Astrocyte (in vitro differentiated cells and primary cell): ENCODE measurements at regions not wholly inside any gene's neighbourhood (a gene's known extent, or its start where the extent isn't known, plus 50 kb on each side); places are given as distances from the start of the nearest gene placed in this dataset.

Experiments used
- DNase-seq: peaks from one replicate; pipeline ENCODE4 v3.0.0-alpha.2; 2010; ENCODE audit warnings: low read depth
- FAIRE-seq: peaks from 2 replicates; lab custom pipeline; 2011; peaks lifted over from hg19 to GRCh38; lab: Jason Lieb, UNC
- H2AFZ ChIP-seq: 2 replicates; pipeline ENCODE4 v1.6.0; 2012; ENCODE audit warnings: low read depth, low read length, inconsistent platforms
- H3K27ac ChIP-seq: 2 replicates; pipeline ENCODE4 v1.5.1; 2011; ENCODE audit warnings: low read depth, low read length, inconsistent platforms
- H3K27me3 ChIP-seq: 2 replicates; pipeline ENCODE4 v1.6.0; 2011; ENCODE audit warnings: low read length, inconsistent platforms; ENCODE audit not compliant: insufficient read depth
- H3K36me3 ChIP-seq: 2 replicates; pipeline ENCODE4 v1.5.1; 2011; ENCODE audit warnings: low read length, inconsistent platforms; ENCODE audit not compliant: insufficient read depth
- H3K4me1 ChIP-seq: 2 replicates; pipeline ENCODE4 v1.5.1; 2011; ENCODE audit warnings: low read length, inconsistent platforms; ENCODE audit not compliant: insufficient read depth
- H3K4me2 ChIP-seq: 2 replicates; pipeline ENCODE4 v1.6.0; 2012; ENCODE audit warnings: low read length, inconsistent platforms
- H3K4me3 ChIP-seq: 2 replicates; pipeline ENCODE4 v1.5.1; 2011; ENCODE audit warnings: low read depth, mild to moderate bottlenecking, low read length, inconsistent platforms; ENCODE audit not compliant: insufficient read depth
- H3K79me2 ChIP-seq: 2 replicates; pipeline ENCODE4 v1.6.0; 2012; ENCODE audit warnings: mild to moderate bottlenecking, low read length, inconsistent platforms; ENCODE audit not compliant: insufficient read depth
- H3K9ac ChIP-seq: 2 replicates; pipeline ENCODE4 v1.6.0; 2012; ENCODE audit warnings: mild to moderate bottlenecking, low read length, inconsistent platforms
- H3K9me3 ChIP-seq: 2 replicates; pipeline ENCODE4 v1.5.1; 2012; ENCODE audit warnings: low read depth, mild to moderate bottlenecking, low read length, inconsistent platforms; ENCODE audit not compliant: insufficient read depth
- H4K20me1 ChIP-seq: 2 replicates; pipeline ENCODE4 v1.6.0; 2012; ENCODE audit warnings: low read length, inconsistent platforms; ENCODE audit not compliant: insufficient read depth
- H3K27ac Mint-ChIP-seq: one replicate; pipeline ENCODE4 v1.8.0; 2021; ENCODE audit warnings: mild to moderate bottlenecking, mixed read lengths; ENCODE audit not compliant: unreplicated experiment
- H3K27me3 Mint-ChIP-seq: one replicate; pipeline ENCODE4 v1.8.0; 2021; ENCODE audit warnings: low read depth, mixed read lengths; ENCODE audit not compliant: unreplicated experiment
- H3K36me3 Mint-ChIP-seq: one replicate; pipeline ENCODE4 v1.8.0; 2021; ENCODE audit warnings: low read depth, mixed read lengths; ENCODE audit not compliant: unreplicated experiment
- H3K4me1 Mint-ChIP-seq: one replicate; pipeline ENCODE4 v1.8.0; 2021; ENCODE audit warnings: low read depth, mixed read lengths; ENCODE audit not compliant: unreplicated experiment
- H3K4me3 Mint-ChIP-seq: one replicate; pipeline ENCODE4 v1.8.0; 2021; ENCODE audit warnings: mild to moderate bottlenecking, moderate library complexity, mixed read lengths; ENCODE audit not compliant: unreplicated experiment
- H3K9me3 Mint-ChIP-seq: one replicate; pipeline ENCODE4 v1.8.0; 2021; ENCODE audit warnings: mild to moderate bottlenecking, mixed read lengths; ENCODE audit not compliant: unreplicated experiment
- EZH2 ChIP-seq: IDR thresholded peaks from 2 replicates; pipeline ENCODE4 v1.6.1; 2012; ENCODE audit warnings: mild to moderate bottlenecking, low read length, inconsistent platforms; ENCODE audit not compliant: insufficient read depth
- TF ChIP-seq, protein P1 (sequence below): IDR thresholded peaks from 2 replicates; pipeline ENCODE4 v1.5.1; 2011; ENCODE audit warnings: low read depth, mild to moderate bottlenecking, inconsistent platforms, low read length, moderate library complexity; ENCODE audit not compliant: insufficient read depth

- FAIRE-seq = no peak
- Histone ChIP-seq H2AFZ (no peak overlapping the region), H3K4me1 (no peaks in the 10 kb centered on the region), H3K36me3 (no peaks in the 10 kb centered on the region), H4K20me1 (no peaks in the 10 kb centered on the region), H3K9me3 (no peaks in the 10 kb centered on the region), H3K4me3 (no peak overlapping the region), H3K79me2 (no peaks in the 10 kb centered on the region), H3K27me3 (no peaks in the 10 kb centered on the region), H3K4me2 (no peak overlapping the region), H3K27ac (no peak overlapping the region), H3K9ac (no peak overlapping the region)
- no peak overlapping the region for H3K27ac Mint-ChIP-seq
- TF ChIP-seq, protein P1, sequence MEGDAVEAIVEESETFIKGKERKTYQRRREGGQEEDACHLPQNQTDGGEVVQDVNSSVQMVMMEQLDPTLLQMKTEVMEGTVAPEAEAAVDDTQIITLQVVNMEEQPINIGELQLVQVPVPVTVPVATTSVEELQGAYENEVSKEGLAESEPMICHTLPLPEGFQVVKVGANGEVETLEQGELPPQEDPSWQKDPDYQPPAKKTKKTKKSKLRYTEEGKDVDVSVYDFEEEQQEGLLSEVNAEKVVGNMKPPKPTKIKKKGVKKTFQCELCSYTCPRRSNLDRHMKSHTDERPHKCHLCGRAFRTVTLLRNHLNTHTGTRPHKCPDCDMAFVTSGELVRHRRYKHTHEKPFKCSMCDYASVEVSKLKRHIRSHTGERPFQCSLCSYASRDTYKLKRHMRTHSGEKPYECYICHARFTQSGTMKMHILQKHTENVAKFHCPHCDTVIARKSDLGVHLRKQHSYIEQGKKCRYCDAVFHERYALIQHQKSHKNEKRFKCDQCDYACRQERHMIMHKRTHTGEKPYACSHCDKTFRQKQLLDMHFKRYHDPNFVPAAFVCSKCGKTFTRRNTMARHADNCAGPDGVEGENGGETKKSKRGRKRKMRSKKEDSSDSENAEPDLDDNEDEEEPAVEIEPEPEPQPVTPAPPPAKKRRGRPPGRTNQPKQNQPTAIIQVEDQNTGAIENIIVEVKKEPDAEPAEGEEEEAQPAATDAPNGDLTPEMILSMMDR = no peak
- TF ChIP-seq EZH2 = no peak
- no peaks in the 10 kb centered on the region for H3K9me3 Mint-ChIP-seq
- H3K36me3 Mint-ChIP-seq = no peaks in the 10 kb centered on the region
- peaks cover 3% of the 10 kb centered on the region for H3K4me1 Mint-ChIP-seq
- H3K27me3 Mint-ChIP-seq = no peaks in the 10 kb centered on the region
- peak; percentile 44 for DNase-seq
- H3K4me3 Mint-ChIP-seq = no peak overlapping the region
Observed at GRCh38 chr4:133084421-133084820, 64.7 kb upstream of the PCDH10 start.

DNA sequence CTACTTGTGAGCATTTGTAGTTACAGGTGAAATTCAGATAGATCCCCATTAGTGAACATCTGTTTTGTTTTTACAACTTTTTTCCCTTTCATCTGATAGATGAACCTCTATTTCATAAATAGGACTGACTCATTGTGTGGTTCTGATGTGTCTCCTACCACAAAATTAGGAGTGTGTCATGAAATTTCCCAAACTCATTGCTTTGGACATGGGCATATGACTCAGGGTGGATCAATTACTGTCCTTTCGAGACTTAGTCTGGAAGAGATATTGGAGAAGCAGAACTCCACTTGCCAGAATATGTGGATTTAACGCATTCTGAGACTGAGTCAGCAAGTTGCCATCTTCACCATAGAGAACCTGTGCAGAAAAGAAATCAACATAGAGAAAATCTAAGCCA, 53.5 kb upstream of the PCDH10 start:
- TF ChIP-seq, protein P1 = no peak
- TF ChIP-seq EZH2 = no peak
- no peaks in the 10 kb centered on the region for H4K20me1 ChIP-seq
- no peak overlapping the region for H3K27ac ChIP-seq
- no peaks in the 10 kb centered on the region for H3K36me3 Mint-ChIP-seq
- no peak overlapping the region for H3K4me2 ChIP-seq
- H3K9ac ChIP-seq = no peak overlapping the region
- no peaks in the 10 kb centered on the region for H3K4me1 ChIP-seq
- FAIRE-seq = no peak
- no peak overlapping the region for H2AFZ ChIP-seq
- no peak overlapping the region for H3K4me3 ChIP-seq
- H3K9me3 ChIP-seq = no peaks in the 10 kb centered on the region
- peaks cover 13% of the 10 kb centered on the region for H3K4me1 Mint-ChIP-seq
- H3K36me3 ChIP-seq = no peaks in the 10 kb centered on the region
- DNase-seq = peak; percentile 71
- no peaks in the 10 kb centered on the region for H3K27me3 Mint-ChIP-seq
- H3K9me3 Mint-ChIP-seq = peaks cover 2% of the 10 kb centered on the region
- no peak overlapping the region for H3K27ac Mint-ChIP-seq
- no peaks in the 10 kb centered on the region for H3K79me2 ChIP-seq
- H3K27me3 ChIP-seq = no peaks in the 10 kb centered on the region
- no peak overlapping the region for H3K4me3 Mint-ChIP-seq

- H3K4me1 Mint-ChIP-seq = peaks cover 17% of the 10 kb centered on the region
- TF ChIP-seq, protein P1 = no peak
- TF ChIP-seq EZH2 = no peak
- Histone ChIP-seq H3K9ac (no peak overlapping the region), H3K79me2 (no peaks in the 10 kb centered on the region), H3K4me2 (no peak overlapping the region), H3K4me1 (no peaks in the 10 kb centered on the region), H2AFZ (no peak overlapping the region), H3K9me3 (no peaks in the 10 kb centered on the region), H3K4me3 (no peak overlapping the region), H3K36me3 (no peaks in the 10 kb centered on the region), H3K27ac (no peak overlapping the region), H3K27me3 (no peaks in the 10 kb centered on the region), H4K20me1 (no peaks in the 10 kb centered on the region)
- H3K4me3 Mint-ChIP-seq = no peak overlapping the region
- no peaks in the 10 kb centered on the region for H3K36me3 Mint-ChIP-seq
- H3K9me3 Mint-ChIP-seq = peaks cover 2% of the 10 kb centered on the region
- no peak overlapping the region for H3K27ac Mint-ChIP-seq
- FAIRE-seq (no peak), DNase-seq (no peak)
- H3K27me3 Mint-ChIP-seq = no peaks in the 10 kb centered on the region
Observed at GRCh38 chr4:133096972-133097371, 52.1 kb upstream of the PCDH10 start.
